ENCODE measurements at regions not wholly inside any gene's neighbourhood (a gene's known extent, or its start where the extent isn't known, plus 50 kb on each side); places are given as distances from the start of the nearest gene placed in this dataset.

GRCh38 chr9:126125992-126126409 lies 200.6 kb upstream of the MVB12B start:
- Mint-ChIP-seq H3K27me3 (ENCODE audit: low read depth) (peaks cover 6% of the 10 kb centered on the region), H3K27ac (no peak overlapping the region)

GRCh38 chr9:126126807-126127206 lies 199.8 kb upstream of the MVB12B start:
- Mint-ChIP-seq H3K27ac (no peak overlapping the region), H3K4me1 (ENCODE audit: low read depth) (no peaks in the 10 kb centered on the region), H3K4me3 (ENCODE audit: low read depth) (no peak overlapping the region), H3K9me3 (no peaks in the 10 kb centered on the region), H3K36me3 (ENCODE audit: low read depth) (no peaks in the 10 kb centered on the region), H3K27me3 (ENCODE audit: low read depth) (peaks cover 6% of the 10 kb centered on the region)
- DNase-seq (ENCODE audit: low spot score), result no peak
- intact Hi-C loops (cut with micrococcal nuclease), result no loop called here

More at GRCh38 chr9:126125992-126126409, 200.6 kb upstream of the MVB12B start:
- Mint-ChIP-seq H3K36me3 (ENCODE audit: low read depth) (no peaks in the 10 kb centered on the region), H3K9me3 (no peaks in the 10 kb centered on the region), H3K4me3 (ENCODE audit: low read depth) (no peak overlapping the region), H3K4me1 (ENCODE audit: low read depth) (no peaks in the 10 kb centered on the region)
- intact Hi-C loops (cut with micrococcal nuclease), result no loop called here
- peak; percentile 2 for DNase-seq (ENCODE audit: low spot score)

GRCh38 chr9:126127591-126127990 lies 199.0 kb upstream of the MVB12B start:
- Mint-ChIP-seq H3K4me1 (ENCODE audit: low read depth) (no peaks in the 10 kb centered on the region), H3K27ac (no peak overlapping the region), H3K9me3 (peaks cover 3% of the 10 kb centered on the region), H3K36me3 (ENCODE audit: low read depth) (no peaks in the 10 kb centered on the region), H3K4me3 (ENCODE audit: low read depth) (no peak overlapping the region), H3K27me3 (ENCODE audit: low read depth) (peaks cover 6% of the 10 kb centered on the region)
- no peak for DNase-seq (ENCODE audit: low spot score)
- intact Hi-C loops (cut with micrococcal nuclease), result no loop called here

GRCh38 chr9:126128494-126129142 lies 198.0 kb upstream of the MVB12B start:
- no peak overlapping the region for H3K27ac Mint-ChIP-seq
- intact Hi-C loops (cut with micrococcal nuclease), result no loop called here
- H3K4me3 Mint-ChIP-seq (ENCODE audit: low read depth), result no peak overlapping the region
- no peaks in the 10 kb centered on the region for H3K4me1 Mint-ChIP-seq (ENCODE audit: low read depth)
- no peak for DNase-seq (ENCODE audit: low spot score)
- no peaks in the 10 kb centered on the region for H3K36me3 Mint-ChIP-seq (ENCODE audit: low read depth)
- H3K27me3 Mint-ChIP-seq (ENCODE audit: low read depth), result peaks cover 3% of the 10 kb centered on the region
- H3K9me3 Mint-ChIP-seq, result peaks cover 3% of the 10 kb centered on the region

GRCh38 chr9:126131066-126132010 lies 195.3 kb upstream of the MVB12B start:
- no peak overlapping the region for H3K4me3 Mint-ChIP-seq (ENCODE audit: low read depth)
- H3K27me3 Mint-ChIP-seq (ENCODE audit: low read depth), result peaks cover 3% of the 10 kb centered on the region
- H3K27ac Mint-ChIP-seq, result no peak overlapping the region
- H3K9me3 Mint-ChIP-seq, result peaks cover 7% of the 10 kb centered on the region
- H3K36me3 Mint-ChIP-seq (ENCODE audit: low read depth), result no peaks in the 10 kb centered on the region
- DNase-seq (ENCODE audit: low spot score), result peak; percentile 3
- intact Hi-C loops (cut with micrococcal nuclease), result no loop called here
- H3K4me1 Mint-ChIP-seq (ENCODE audit: low read depth), result no peaks in the 10 kb centered on the region

GRCh38 chr9:126132746-126133145 lies 193.9 kb upstream of the MVB12B start:
- Mint-ChIP-seq H3K4me3 (ENCODE audit: low read depth) (no peak overlapping the region), H3K27ac (no peak overlapping the region), H3K27me3 (ENCODE audit: low read depth) (peaks cover 1% of the 10 kb centered on the region), H3K4me1 (ENCODE audit: low read depth) (no peaks in the 10 kb centered on the region), H3K36me3 (ENCODE audit: low read depth) (no peaks in the 10 kb centered on the region), H3K9me3 (peaks cover 12% of the 10 kb centered on the region)
- intact Hi-C loops (cut with micrococcal nuclease), result no loop called here
- DNase-seq (ENCODE audit: low spot score), result no peak

- intact Hi-C loops (cut with micrococcal nuclease), result no loop called here
- H3K27me3 Mint-ChIP-seq (ENCODE audit: low read depth), result peaks cover 21% of the 10 kb centered on the region
- no peak overlapping the region for H3K4me3 Mint-ChIP-seq (ENCODE audit: low read depth)
- H3K4me1 Mint-ChIP-seq (ENCODE audit: low read depth), result peaks cover 2% of the 10 kb centered on the region
- no peak for DNase-seq (ENCODE audit: low spot score)
- H3K27ac Mint-ChIP-seq, result no peak overlapping the region
- peaks cover 8% of the 10 kb centered on the region for H3K9me3 Mint-ChIP-seq
- no peaks in the 10 kb centered on the region for H3K36me3 Mint-ChIP-seq (ENCODE audit: low read depth)
These were observed 182.4 kb upstream of the MVB12B start for GRCh38 chr9:126144196-126144595.

- DNase-seq (ENCODE audit: low spot score), result peak; percentile 1
- no peak overlapping the region for H3K4me3 Mint-ChIP-seq (ENCODE audit: low read depth)
- no peak overlapping the region for H3K27ac Mint-ChIP-seq
- H3K27me3 Mint-ChIP-seq (ENCODE audit: low read depth), result peaks cover 18% of the 10 kb centered on the region
- H3K4me1 Mint-ChIP-seq (ENCODE audit: low read depth), result peaks cover 2% of the 10 kb centered on the region
- peaks cover 2% of the 10 kb centered on the region for H3K9me3 Mint-ChIP-seq
- no peaks in the 10 kb centered on the region for H3K36me3 Mint-ChIP-seq (ENCODE audit: low read depth)
- intact Hi-C loops (cut with micrococcal nuclease), result no loop called here
These were observed 181.8 kb upstream of the MVB12B start for GRCh38 chr9:126144603-126145456.

GRCh38 chr9:126145887-126146253 lies 180.8 kb upstream of the MVB12B start:
- H3K36me3 Mint-ChIP-seq (ENCODE audit: low read depth), result no peaks in the 10 kb centered on the region
- H3K9me3 Mint-ChIP-seq, result no peaks in the 10 kb centered on the region
- H3K4me1 Mint-ChIP-seq (ENCODE audit: low read depth), result peaks cover 2% of the 10 kb centered on the region
- intact Hi-C loops (cut with micrococcal nuclease), result no loop called here
- peaks cover 18% of the 10 kb centered on the region for H3K27me3 Mint-ChIP-seq (ENCODE audit: low read depth)
- no peak for DNase-seq (ENCODE audit: low spot score)
- H3K4me3 Mint-ChIP-seq (ENCODE audit: low read depth), result no peak overlapping the region
- no peak overlapping the region for H3K27ac Mint-ChIP-seq

- H3K27ac Mint-ChIP-seq, result no peak overlapping the region
- intact Hi-C loops (cut with micrococcal nuclease), result no loop called here
- DNase-seq (ENCODE audit: low spot score), result peak; percentile 9
- H3K4me3 Mint-ChIP-seq (ENCODE audit: low read depth), result no peak overlapping the region
- H3K27me3 Mint-ChIP-seq (ENCODE audit: low read depth), result peaks cover 18% of the 10 kb centered on the region
- H3K4me1 Mint-ChIP-seq (ENCODE audit: low read depth), result peaks cover 2% of the 10 kb centered on the region
- no peaks in the 10 kb centered on the region for H3K9me3 Mint-ChIP-seq
- no peaks in the 10 kb centered on the region for H3K36me3 Mint-ChIP-seq (ENCODE audit: low read depth)
These were observed 180.1 kb upstream of the MVB12B start for GRCh38 chr9:126146254-126147145.

GRCh38 chr9:126147186-126147935 lies 179.3 kb upstream of the MVB12B start:
- Mint-ChIP-seq H3K4me3 (ENCODE audit: low read depth) (no peak overlapping the region), H3K27me3 (ENCODE audit: low read depth) (peaks cover 16% of the 10 kb centered on the region), H3K4me1 (ENCODE audit: low read depth) (peaks cover 2% of the 10 kb centered on the region), H3K9me3 (no peaks in the 10 kb centered on the region), H3K27ac (no peak overlapping the region), H3K36me3 (ENCODE audit: low read depth) (no peaks in the 10 kb centered on the region)
- intact Hi-C loops (cut with micrococcal nuclease), result no loop called here
- peak; percentile 3 for DNase-seq (ENCODE audit: low spot score)

All from activated T-helper 2 cell treated with anti-CD3 and anti-CD28 coated beads, Interferon-gamma antibody, Interleukin-2, Interleukin-4, amounts not matched to agents 10 μg/mL and 5 μg/mL and 100 μg/mL, durations not matched to agents 14 hours and 24 hours and 36 hours (primary cell).